ENCODE measurements at regions not wholly inside any gene's neighbourhood (a gene's known extent, or its start where the extent isn't known, plus 50 kb on each side); places are given as distances from the start of the nearest gene placed in this dataset.

DNA sequence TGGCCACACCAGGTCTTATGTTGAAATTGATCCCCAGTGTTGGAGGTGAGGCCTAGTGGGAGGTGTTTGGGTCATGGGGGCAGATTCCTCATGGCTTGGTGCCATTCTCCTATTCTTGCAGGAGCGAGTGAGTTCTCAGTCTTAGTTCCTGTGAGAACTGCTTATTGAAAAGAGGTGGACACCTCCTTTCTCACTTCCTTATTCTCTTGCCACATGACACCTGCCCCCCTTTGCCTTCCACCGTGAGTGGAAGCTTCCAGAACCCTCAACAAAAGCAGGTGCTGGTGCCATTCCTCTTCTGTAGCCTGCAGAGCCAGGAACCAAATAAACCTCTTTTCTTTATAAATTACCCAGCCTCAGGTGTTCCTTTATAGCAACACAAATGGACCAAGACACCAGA, 318.1 kb upstream of the MCTP2 start:
- ATAC-seq (ENCODE audit: insufficient read depth, low read depth), result no peak
- no peak overlapping the region for H3K9ac ChIP-seq (ENCODE audit: low read depth, low read length)
- H3K27ac ChIP-seq (ENCODE audit: low read length), result no peak overlapping the region
- no peak overlapping the region for H2AFZ ChIP-seq (ENCODE audit: low read depth, low read length)
- no peaks in the 10 kb centered on the region for H3K9me3 ChIP-seq (ENCODE audit: insufficient read depth, low read length, severe bottlenecking)
- H4K20me1 ChIP-seq (ENCODE audit: insufficient read depth, low read length), result no peaks in the 10 kb centered on the region
- no peaks in the 10 kb centered on the region for H3K27me3 ChIP-seq (ENCODE audit: insufficient read depth, low read length, poor library complexity)
- no peaks in the 10 kb centered on the region for H3K4me1 ChIP-seq (ENCODE audit: insufficient read depth, low read length)
- no peak overlapping the region for H3K4me2 ChIP-seq (ENCODE audit: insufficient read depth, low read length)
- no peaks in the 10 kb centered on the region for H3K36me3 ChIP-seq (ENCODE audit: insufficient read depth, low read length)
- TF ChIP-seq, protein P1, sequence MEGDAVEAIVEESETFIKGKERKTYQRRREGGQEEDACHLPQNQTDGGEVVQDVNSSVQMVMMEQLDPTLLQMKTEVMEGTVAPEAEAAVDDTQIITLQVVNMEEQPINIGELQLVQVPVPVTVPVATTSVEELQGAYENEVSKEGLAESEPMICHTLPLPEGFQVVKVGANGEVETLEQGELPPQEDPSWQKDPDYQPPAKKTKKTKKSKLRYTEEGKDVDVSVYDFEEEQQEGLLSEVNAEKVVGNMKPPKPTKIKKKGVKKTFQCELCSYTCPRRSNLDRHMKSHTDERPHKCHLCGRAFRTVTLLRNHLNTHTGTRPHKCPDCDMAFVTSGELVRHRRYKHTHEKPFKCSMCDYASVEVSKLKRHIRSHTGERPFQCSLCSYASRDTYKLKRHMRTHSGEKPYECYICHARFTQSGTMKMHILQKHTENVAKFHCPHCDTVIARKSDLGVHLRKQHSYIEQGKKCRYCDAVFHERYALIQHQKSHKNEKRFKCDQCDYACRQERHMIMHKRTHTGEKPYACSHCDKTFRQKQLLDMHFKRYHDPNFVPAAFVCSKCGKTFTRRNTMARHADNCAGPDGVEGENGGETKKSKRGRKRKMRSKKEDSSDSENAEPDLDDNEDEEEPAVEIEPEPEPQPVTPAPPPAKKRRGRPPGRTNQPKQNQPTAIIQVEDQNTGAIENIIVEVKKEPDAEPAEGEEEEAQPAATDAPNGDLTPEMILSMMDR (IDR thresholded peaks at IDR 0.05; ENCODE audit: borderline replicate concordance, extremely low read depth, low read length, poor library complexity, severe bottlenecking), result no peak
- no peak for TF ChIP-seq EZH2 (IDR thresholded peaks at IDR 0.05; ENCODE audit: borderline replicate concordance, low read depth, low read length, severe bottlenecking)
- no peak for DNase-seq
- H3K4me3 ChIP-seq (ENCODE audit: low read depth in 1 of 2, low read length in 2 of 2), result no peak overlapping the region
- no peaks in the 10 kb centered on the region for H3K79me2 ChIP-seq (ENCODE audit: insufficient read depth, low read length)

DNA sequence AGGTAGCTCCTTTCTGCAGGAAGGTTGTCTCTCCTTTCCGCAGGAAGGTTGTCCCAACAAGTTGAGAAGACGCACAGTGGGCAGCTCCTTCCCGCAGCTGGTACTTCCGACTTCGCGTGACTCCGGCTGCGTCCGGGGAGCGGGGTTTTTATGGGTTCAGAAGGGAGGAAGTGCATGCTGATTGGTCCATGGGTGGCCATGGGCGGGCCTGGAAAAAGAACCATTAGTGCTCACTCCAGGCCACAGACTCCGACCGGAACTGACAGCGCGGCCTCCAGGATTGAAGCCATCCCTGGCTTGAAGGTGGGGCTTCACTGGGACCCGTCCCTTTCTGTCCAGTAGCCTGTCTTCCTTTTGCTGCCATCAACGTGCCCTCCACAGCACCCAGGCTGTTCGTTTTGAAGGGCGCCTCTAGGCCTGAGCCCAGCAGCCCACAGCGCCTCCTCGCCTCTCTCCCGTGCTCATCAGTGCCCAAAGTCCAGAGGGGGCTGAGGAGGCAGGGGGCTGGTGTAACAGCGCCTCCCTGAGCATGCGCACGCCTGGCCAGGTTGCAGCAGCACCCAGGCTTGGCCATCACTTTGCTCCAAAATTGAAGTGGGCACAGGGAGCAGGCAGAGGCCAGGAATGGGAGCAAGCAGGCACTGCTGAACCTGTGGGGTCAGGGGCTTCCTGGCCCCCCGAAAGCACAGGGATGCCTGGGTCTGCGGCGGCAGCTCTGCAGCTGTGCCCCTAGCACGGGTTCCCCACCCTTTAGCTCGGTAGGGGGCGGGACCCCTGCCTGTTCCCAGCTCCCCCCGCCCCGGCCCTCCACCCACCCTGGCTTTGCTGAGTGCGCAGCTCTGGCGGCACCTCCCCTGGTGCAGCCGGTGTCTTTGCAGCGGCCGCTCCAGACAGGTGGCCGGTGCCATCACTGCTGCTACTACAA, 330.6 kb upstream of the MCTP2 start:
- no peaks in the 10 kb centered on the region for H3K9me3 ChIP-seq (ENCODE audit: insufficient read depth, low read length, severe bottlenecking)
- peaks cover 24% of the 10 kb centered on the region for H3K4me1 ChIP-seq (ENCODE audit: insufficient read depth, low read length)
- H2AFZ ChIP-seq (ENCODE audit: low read depth, low read length), result no peak overlapping the region
- H3K36me3 ChIP-seq (ENCODE audit: insufficient read depth, low read length), result no peaks in the 10 kb centered on the region
- no peak overlapping the region for H3K4me3 ChIP-seq (ENCODE audit: low read depth in 1 of 2, low read length in 2 of 2)
- no peaks in the 10 kb centered on the region for H4K20me1 ChIP-seq (ENCODE audit: insufficient read depth, low read length)
- ATAC-seq (ENCODE audit: insufficient read depth, low read depth) (no peak), DNase-seq (no peak)
- H3K27ac ChIP-seq (ENCODE audit: low read length), result no peak overlapping the region
- TF ChIP-seq, protein P1 (IDR thresholded peaks at IDR 0.05; ENCODE audit: borderline replicate concordance, extremely low read depth, low read length, poor library complexity, severe bottlenecking), result no peak
- TF ChIP-seq EZH2 (IDR thresholded peaks at IDR 0.05; ENCODE audit: borderline replicate concordance, low read depth, low read length, severe bottlenecking), result no peak
- H3K79me2 ChIP-seq (ENCODE audit: insufficient read depth, low read length), result no peaks in the 10 kb centered on the region
- no peak overlapping the region for H3K4me2 ChIP-seq (ENCODE audit: insufficient read depth, low read length)
- H3K9ac ChIP-seq (ENCODE audit: low read depth, low read length), result no peak overlapping the region
- no peaks in the 10 kb centered on the region for H3K27me3 ChIP-seq (ENCODE audit: insufficient read depth, low read length, poor library complexity)

DNA sequence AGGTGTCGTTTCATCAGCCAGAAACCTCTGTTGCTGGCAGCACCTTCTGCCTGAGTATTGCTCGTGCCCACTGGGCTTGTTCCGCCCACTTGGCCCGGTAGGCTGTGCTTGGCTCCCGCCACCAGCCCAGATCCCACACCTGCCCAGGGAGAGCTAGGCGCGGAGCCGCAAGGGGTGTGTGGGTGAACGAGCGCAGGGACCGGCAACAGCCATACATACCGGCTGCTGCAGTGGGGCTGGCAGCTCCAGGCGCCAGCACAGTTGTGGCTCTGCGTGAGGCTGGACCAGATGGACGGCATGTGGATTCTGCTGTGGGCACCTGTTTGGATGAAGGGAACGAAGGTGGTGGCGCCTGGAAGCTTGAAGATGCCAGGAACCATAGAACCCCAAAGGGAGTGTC, 331.5 kb upstream of the MCTP2 start:
- Histone ChIP-seq H3K36me3 (ENCODE audit: insufficient read depth, low read length) (no peaks in the 10 kb centered on the region), H2AFZ (ENCODE audit: low read depth, low read length) (no peak overlapping the region), H3K9ac (ENCODE audit: low read depth, low read length) (no peak overlapping the region), H3K4me1 (ENCODE audit: insufficient read depth, low read length) (peaks cover 27% of the 10 kb centered on the region), H4K20me1 (ENCODE audit: insufficient read depth, low read length) (no peaks in the 10 kb centered on the region), H3K9me3 (ENCODE audit: insufficient read depth, low read length, severe bottlenecking) (no peaks in the 10 kb centered on the region), H3K79me2 (ENCODE audit: insufficient read depth, low read length) (no peaks in the 10 kb centered on the region), H3K4me3 (ENCODE audit: low read depth in 1 of 2, low read length in 2 of 2) (no peak overlapping the region), H3K27ac (ENCODE audit: low read length) (no peak overlapping the region), H3K27me3 (ENCODE audit: insufficient read depth, low read length, poor library complexity) (no peaks in the 10 kb centered on the region), H3K4me2 (ENCODE audit: insufficient read depth, low read length) (no peak overlapping the region)
- DNase-seq (no peak), ATAC-seq (ENCODE audit: insufficient read depth, low read depth) (no peak)
- TF ChIP-seq EZH2 (IDR thresholded peaks at IDR 0.05; ENCODE audit: borderline replicate concordance, low read depth, low read length, severe bottlenecking), result no peak
- TF ChIP-seq, protein P1 (IDR thresholded peaks at IDR 0.05; ENCODE audit: borderline replicate concordance, extremely low read depth, low read length, poor library complexity, severe bottlenecking), result no peak
